Limb (tissue), 2 donors: ENCODE measurements at regions not wholly inside any gene's neighbourhood (a gene's known extent, or its start where the extent isn't known, plus 50 kb on each side); places are given as distances from the start of the nearest gene placed in this dataset.
"Not testable (repeated sequence)": the region's sequence is repeated elsewhere in the genome, so short reads cannot be mapped to it uniquely, and the experiment has no call there.

Experiments used
- DNase-seq, 2 donors: peaks; one replicate each; pipeline ENCODE4 v3.0.0-alpha.2; 2016; ENCODE audit errors: extremely low spot score in 2 of 2

GRCh38 chr7:125061776-125062397 is 132.3 kb upstream of the POT1 start:
- no peak for DNase-seq

GRCh38 chr7:125061083-125061745 is 131.6 kb upstream of the POT1 start:
- DNase-seq, result not testable (repeated sequence)

- DNase-seq, result peak in 1 of 2 donors; percentile 75
These were observed 130.3 kb upstream of the POT1 start for GRCh38 chr7:125059861-125060456.

GRCh38 chr7:125057963-125058362 is 128.3 kb upstream of the POT1 start:
- no peak for DNase-seq

- no peak for DNase-seq
These were observed 125.8 kb upstream of the POT1 start for GRCh38 chr7:125055376-125055775.

GRCh38 chr7:125046767-125047166 is 117.1 kb upstream of the POT1 start:
- DNase-seq, result no peak

- DNase-seq, result peak in 1 of 2 donors; percentile 17
These were observed 103.9 kb upstream of the POT1 start for GRCh38 chr7:125033506-125033905.

GRCh38 chr7:125032943-125033342 is 103.3 kb upstream of the POT1 start:
- DNase-seq, result no peak

- DNase-seq, result no peak
These were observed 101.2 kb upstream of the POT1 start for GRCh38 chr7:125030756-125031387.

- no peak for DNase-seq
These were observed 96.0 kb upstream of the POT1 start for GRCh38 chr7:125025620-125026019.

- DNase-seq, result no peak
These were observed 91.2 kb upstream of the POT1 start for GRCh38 chr7:125020801-125021200.

GRCh38 chr7:125010540-125010939 is 80.9 kb upstream of the POT1 start:
- DNase-seq, result no peak

- DNase-seq, result no peak
These were observed 67.2 kb upstream of the POT1 start for GRCh38 chr7:124996778-124997177.

- no peak for DNase-seq
These were observed 63.4 kb upstream of the POT1 start for GRCh38 chr7:124992851-124993562.

- no peak for DNase-seq
These were observed 60.3 kb upstream of the POT1 start for GRCh38 chr7:124989911-124990310.
